H1 (cell line): ENCODE measurements at regions not wholly inside any gene's neighbourhood (a gene's known extent, or its start where the extent isn't known, plus 50 kb on each side); places are given as distances from the start of the nearest gene placed in this dataset.

ENCODE experiments used
- CTCF ChIA-PET: fragments of 300-600 bp; sonication (Branson Sonifier 250); formaldehyde crosslinking; loops from one replicate; lab custom pipeline; 2021; ENCODE audit not compliant: partially characterized antibody; lab: Charles Lee
- POLR2A ChIA-PET: fragments of 300-600 bp; sonication (Branson Sonifier 250); formaldehyde crosslinking; loops from one replicate; lab custom pipeline; 2021; ENCODE audit warnings: inconsistent platforms; ENCODE audit not compliant: partially characterized antibody; lab: Charles Lee
- DNase-seq, 2 experiments: peaks; one replicate each; pipeline versions ENCODE4 v3.0.0 to v3.0.0-alpha.2; 2010 to 2022; ENCODE audit warnings: low spot score in 2 of 2, low read depth in 1 of 2, mixed read lengths in 1 of 2
- FAIRE-seq: peaks from 2 replicates; lab custom pipeline; 2011; peaks lifted over from hg19 to GRCh38; lab: Jason Lieb, UNC
- H2AFZ ChIP-seq: 2 replicates; pipeline ENCODE4 v1.8.1; 2012; ENCODE audit warnings: low read length, inconsistent platforms
- H2AK5ac ChIP-seq: 2 replicates; pipeline ENCODE4 v1.6.1; 2013; ENCODE audit warnings: low read depth, low read length
- H2BK120ac ChIP-seq: replicated peaks from 2 replicates; pipeline ENCODE3; 2013; ENCODE audit warnings: low read depth, low read length, inconsistent platforms
- H2BK12ac ChIP-seq: 2 replicates; pipeline ENCODE4 v1.6.1; 2013; ENCODE audit warnings: low read depth, low read length
- H2BK15ac ChIP-seq: 2 replicates; pipeline ENCODE4 v1.6.1; 2013; ENCODE audit warnings: low read length
- H2BK20ac ChIP-seq: 2 replicates; pipeline ENCODE4 v1.6.1; 2013; ENCODE audit warnings: low read length
- H2BK5ac ChIP-seq: 2 replicates; pipeline ENCODE4 v1.6.1; 2013; ENCODE audit warnings: low read depth, low read length
- H3K14ac ChIP-seq: 2 replicates; pipeline ENCODE4 v1.6.1; 2013; ENCODE audit warnings: inconsistent platforms; ENCODE audit not compliant: insufficient read length
- H3K18ac ChIP-seq: 2 replicates; pipeline ENCODE4 v1.6.1; 2013; ENCODE audit warnings: low read length; ENCODE audit errors: extremely low read depth
- H3K23ac ChIP-seq: 2 replicates; pipeline ENCODE4 v1.6.1; 2013; ENCODE audit warnings: inconsistent platforms; ENCODE audit not compliant: insufficient read length
- H3K23me2 ChIP-seq: 2 replicates; pipeline ENCODE4 v1.6.1; 2013; ENCODE audit warnings: low read depth, low read length
- H3K27ac ChIP-seq: 2 replicates; pipeline ENCODE4 v1.6.1; 2011; ENCODE audit warnings: low read depth, low read length, inconsistent platforms
- H3K27me3 ChIP-seq, 4 experiments: replicated peaks in 1 of 4; 1 replicate in 1 of 4; 2 replicates in 3 of 4; pipeline versions ENCODE4 v1.6.1 to v1.8.1; 2011 to 2013; ENCODE audit warnings: low read length in 3 of 4, mild to moderate bottlenecking in 3 of 4, inconsistent platforms in 2 of 4, mixed read lengths in 2 of 4, moderate library complexity in 1 of 4; ENCODE audit not compliant: control insufficient read depth in 3 of 4, insufficient read depth in 3 of 4; ENCODE audit errors: extremely low read depth in 1 of 4
- H3K36me3 ChIP-seq, 4 experiments: 2 replicates each; pipeline versions ENCODE4 v1.6.1 to v1.8.1; 2011 to 2013; ENCODE audit warnings: mild to moderate bottlenecking in 4 of 4, low read length in 3 of 4, moderate library complexity in 2 of 4, control low read depth in 1 of 4, inconsistent platforms in 1 of 4; ENCODE audit not compliant: insufficient read depth in 4 of 4, control insufficient read depth in 2 of 4
- H3K4ac ChIP-seq: replicated peaks from 2 replicates; pipeline ENCODE3; 2013; ENCODE audit warnings: low read length, low read depth, mixed read lengths, inconsistent platforms; ENCODE audit not compliant: insufficient read length
- H3K4me1 ChIP-seq, 4 experiments: replicated peaks in 1 of 4; 1 replicate in 1 of 4; 2 replicates in 3 of 4; pipeline versions ENCODE4 v1.6.1 to v1.8.1; 2011 to 2013; ENCODE audit warnings: low read length in 3 of 4, inconsistent platforms in 2 of 4, mixed read lengths in 1 of 4; ENCODE audit not compliant: insufficient read depth in 4 of 4, control insufficient read depth in 3 of 4
- H3K4me2 ChIP-seq, 2 experiments: 2 replicates each; pipeline versions ENCODE4 v1.6.1 to v1.8.1; 2011 to 2013; ENCODE audit warnings: low read depth in 2 of 2, low read length in 2 of 2, control low read depth in 1 of 2, inconsistent platforms in 1 of 2, mild to moderate bottlenecking in 1 of 2; ENCODE audit not compliant: insufficient read depth in 1 of 2
- H3K4me3 ChIP-seq, 4 experiments: fragments of 200-600, 300-600 bp in 1 of 4; sonication (generic), shearing (Covaris generic), sonication (Bioruptor Twin) in 1 of 4; 2 replicates each; pipeline versions ENCODE4 v1.5.1 to v1.8.1; 2011 to 2016; ENCODE audit warnings: low read length in 4 of 4, low read depth in 3 of 4, control low read depth in 2 of 4, inconsistent platforms in 2 of 4, mild to moderate bottlenecking in 2 of 4, mixed read lengths in 1 of 4, moderate library complexity in 1 of 4; ENCODE audit not compliant: insufficient read depth in 2 of 4; ENCODE audit errors: extremely low read depth in 1 of 4
- H3K56ac ChIP-seq: replicated peaks from 2 replicates; pipeline ENCODE3; 2013; ENCODE audit warnings: low read depth, mild to moderate bottlenecking, mixed read lengths, low read length, inconsistent platforms; ENCODE audit not compliant: insufficient read length
- H3K79me1 ChIP-seq: 2 replicates; pipeline ENCODE4 v1.6.1; 2013; ENCODE audit warnings: low read depth, low read length, control low read depth
- H3K79me2 ChIP-seq, 2 experiments: 2 replicates each; pipeline versions ENCODE4 v1.6.1 to v1.8.1; 2012 to 2013; ENCODE audit warnings: low read length in 2 of 2, mild to moderate bottlenecking in 2 of 2, inconsistent platforms in 1 of 2; ENCODE audit not compliant: insufficient read depth in 2 of 2, control insufficient read depth in 1 of 2
- H3K9ac ChIP-seq, 4 experiments: replicated peaks in 1 of 4; 1 replicate in 1 of 4; 2 replicates in 3 of 4; pipeline versions ENCODE4 v1.6.1 to v1.8.1; 2011 to 2013; ENCODE audit warnings: low read depth in 3 of 4, low read length in 3 of 4, control low read depth in 2 of 4, mild to moderate bottlenecking in 2 of 4, moderate library complexity in 2 of 4, inconsistent platforms in 1 of 4; ENCODE audit errors: extremely low read depth in 1 of 4
- H3K9me3 ChIP-seq, 2 experiments: 2 replicates each; pipeline versions ENCODE4 v1.6.1 to v1.8.1; 2012 to 2013; ENCODE audit warnings: mild to moderate bottlenecking in 2 of 2, moderate library complexity in 2 of 2, control low read depth in 1 of 2, inconsistent platforms in 1 of 2, low read depth in 1 of 2, low read length in 1 of 2, mixed read lengths in 1 of 2; ENCODE audit not compliant: insufficient read depth in 2 of 2
- H4K20me1 ChIP-seq, 2 experiments: replicated peaks in 1 of 2; 2 replicates each; pipeline versions ENCODE3 to v1.8.1; 2011 to 2013; ENCODE audit warnings: inconsistent platforms in 2 of 2, low read length in 2 of 2, mild to moderate bottlenecking in 1 of 2; ENCODE audit not compliant: insufficient read depth in 2 of 2, control insufficient read depth in 1 of 2
- H4K5ac ChIP-seq: 2 replicates; pipeline ENCODE4 v1.6.1; 2013; ENCODE audit warnings: low read length, low read depth, mixed read lengths, inconsistent platforms; ENCODE audit not compliant: insufficient read length
- H4K8ac ChIP-seq: 2 replicates; pipeline ENCODE4 v1.8.0; 2013; ENCODE audit warnings: mild to moderate bottlenecking, moderate library complexity, low read length, inconsistent platforms; ENCODE audit not compliant: insufficient read depth; ENCODE audit errors: extremely low read depth
- H4K91ac ChIP-seq: replicated peaks from 2 replicates; pipeline ENCODE3; 2013; ENCODE audit warnings: low read length, mixed read lengths, inconsistent platforms; ENCODE audit not compliant: insufficient read length
- BCL11A ChIP-seq, 2 experiments: IDR thresholded peaks; one replicate each; pipeline ENCODE4 v1.6.1; 2011; ENCODE audit warnings: low read depth in 2 of 2, low read length in 2 of 2, mild to moderate bottlenecking in 2 of 2
- KDM1A ChIP-seq: fragments of 200-600, 300-600 bp; sonication (generic); IDR thresholded peaks from 2 replicates; pipeline ENCODE4 v1.7.1; 2016; ENCODE audit warnings: mild to moderate bottlenecking, low read length, borderline replicate concordance
- SRF ChIP-seq: IDR thresholded peaks from 2 replicates; pipeline ENCODE4 v1.6.1; 2011; ENCODE audit warnings: mild to moderate bottlenecking, low read depth, low read length, moderate library complexity
- ZNF274 ChIP-seq: IDR thresholded peaks from 2 replicates; pipeline ENCODE4 v1.7.0; 2012; ENCODE audit warnings: low read length, borderline replicate concordance; ENCODE audit errors: extremely low read depth
- WGBS, 2 experiments: shearing (Covaris generic) in 1 of 2; methylation state at CpG; one replicate each; pipeline versions ENCODE4 v1.1.6 to v1.1.7; 2013 to 2015; ENCODE audit warnings: low lambda C conversion rate in 2 of 2, mixed read lengths in 2 of 2, inconsistent platforms in 1 of 2, low coverage in 1 of 2, missing lambda C conversion rate in 1 of 2; ENCODE audit not compliant: insufficient replicate concordance in 2 of 2, insufficient coverage in 1 of 2, insufficient read length in 1 of 2; ENCODE audit errors: extremely low coverage in 1 of 2, missing lambda C conversion rate in 1 of 2; 5-methylcytosine and 5-hydroxymethylcytosine counted together

GRCh38 chr6:23246896-23247295, 677.5 kb downstream of the HDGFL1 start:
- H4K5ac ChIP-seq: no peak overlapping the region
- H3K79me2 ChIP-seq: no peaks in the 10 kb centered on the region
- no peak overlapping the region for H4K8ac ChIP-seq
- H3K9ac ChIP-seq: no peak overlapping the region
- H3K4me1 ChIP-seq: no peaks in the 10 kb centered on the region
- H2BK15ac ChIP-seq: no peak overlapping the region
- WGBS, 2 experiments: 91% methylated on average over 4 of the region's 4 CpGs; no CpG with 5 or more reads in 1 of the 2 experiments
- no peaks in the 10 kb centered on the region for H3K36me3 ChIP-seq
- H2AFZ ChIP-seq: no peak overlapping the region
- no peak overlapping the region for H4K91ac ChIP-seq
- no peaks in the 10 kb centered on the region for H3K27me3 ChIP-seq
- no peak overlapping the region for H3K23ac ChIP-seq
- no peaks in the 10 kb centered on the region for H3K9me3 ChIP-seq
- ChIA-PET POLR2A (no interaction called here), CTCF (interaction anchor here (0.6 kb wide), 1 partner anchor 1045 kb away, joined by 5 read pairs; no protein-coding TSS in a partner anchor)
- no peak overlapping the region for H3K4me3 ChIP-seq
- no peak overlapping the region for H3K4ac ChIP-seq
- no peak overlapping the region for H2BK120ac ChIP-seq
- DNase-seq (no peak), FAIRE-seq (no peak)
- no peak overlapping the region for H3K27ac ChIP-seq
- no peaks in the 10 kb centered on the region for H3K79me1 ChIP-seq
- no peak overlapping the region for H3K18ac ChIP-seq
- no peak for TF ChIP-seq BCL11A (IDR thresholded peaks at IDR 0.05; ENCODE audit: low read depth in 2 of 2, low read length in 2 of 2)
- no peak for TF ChIP-seq SRF
- no peak for TF ChIP-seq ZNF274
- no peak for TF ChIP-seq KDM1A
- TF ChIP-seq, all 59 proteins: peak for 0
- H4K20me1 ChIP-seq: no peaks in the 10 kb centered on the region
- H3K4me2 ChIP-seq: no peak overlapping the region
- H2BK5ac ChIP-seq: no peak overlapping the region
- no peak overlapping the region for H2AK5ac ChIP-seq
- H3K23me2 ChIP-seq: no peaks in the 10 kb centered on the region
- H2BK20ac ChIP-seq: no peak overlapping the region
- H2BK12ac ChIP-seq: no peak overlapping the region
- no peak overlapping the region for H3K56ac ChIP-seq
- no peak overlapping the region for H3K14ac ChIP-seq
